SK-N-SH (cell line): ENCODE measurements at regions not wholly inside any gene's neighbourhood (a gene's known extent, or its start where the extent isn't known, plus 50 kb on each side); places are given as distances from the start of the nearest gene placed in this dataset.

Experiments used
- CTCF ChIA-PET: fragments of 300-600, 350-600 bp; formaldehyde crosslinking; extraction: SDS; loops from one replicate; lab custom pipeline; 2021; lab: Yijun Ruan, JAX
- POLR2A ChIA-PET: fragments of 350-600 bp; sonication (Branson Sonifier 250); formaldehyde crosslinking; extraction: SDS; loops from one replicate; lab custom pipeline; 2020; ENCODE audit warnings: antibody characterized with exemption, inconsistent platforms; lab: Yijun Ruan, JAX
- DNase-seq: peaks from one replicate; pipeline ENCODE4 v3.0.0; 2012
- H2AFZ ChIP-seq: fragments of 200-600 bp; sonication (generic); 2 replicates; pipeline ENCODE4 v1.8.1; 2016; ENCODE audit warnings: antibody characterized with exemption, mild to moderate bottlenecking, low read depth
- H3F3A ChIP-seq: fragments of 200-600 bp; sonication (generic); replicated peaks from 2 replicates; pipeline ENCODE3; 2016; ENCODE audit warnings: antibody characterized with exemption, mild to moderate bottlenecking; ENCODE audit not compliant: insufficient read depth
- H3K27ac ChIP-seq, 2 experiments: fragments of 200-500 bp in 1 of 2; fragments of 200-600 bp in 1 of 2; sonication (Bioruptor generic) in 1 of 2; sonication (generic), shearing (Covaris generic) in 1 of 2; 2 replicates each; pipeline versions ENCODE4 v1.5.1 to v1.6.1; 2014 to 2016; ENCODE audit warnings: low read depth in 2 of 2, inconsistent platforms in 1 of 2, low read length in 1 of 2, mild to moderate bottlenecking in 1 of 2, mixed read lengths in 1 of 2
- H3K27me3 ChIP-seq: fragments of 200-600 bp; sonication (generic), shearing (Covaris generic); 2 replicates; pipeline ENCODE4 v1.6.1; 2016; ENCODE audit warnings: mixed run types; ENCODE audit not compliant: insufficient read depth
- H3K36me3 ChIP-seq, 2 experiments: fragments of 200-500 bp in 1 of 2; fragments of 200-600 bp in 1 of 2; sonication (Bioruptor generic) in 1 of 2; sonication (generic) in 1 of 2; replicated peaks in 1 of 2; 2 replicates each; pipeline versions ENCODE3 to v1.5.1; 2014 to 2016; ENCODE audit warnings: low read length in 1 of 2, mild to moderate bottlenecking in 1 of 2; ENCODE audit not compliant: insufficient read depth in 2 of 2, control insufficient read depth in 1 of 2
- H3K4me1 ChIP-seq, 2 experiments: fragments of 200-500 bp in 1 of 2; fragments of 200-600 bp in 1 of 2; sonication (Bioruptor generic) in 1 of 2; sonication (generic), shearing (Covaris generic) in 1 of 2; 2 replicates each; pipeline versions ENCODE4 v1.5.1 to v1.6.1; 2014 to 2016; ENCODE audit warnings: low read depth in 1 of 2, low read length in 1 of 2, mixed run types in 1 of 2; ENCODE audit not compliant: insufficient read depth in 2 of 2, control insufficient read depth in 1 of 2
- H3K4me2 ChIP-seq: fragments of 200-600 bp; sonication (generic), shearing (Covaris generic); 2 replicates; pipeline ENCODE4 v1.6.1; 2017; ENCODE audit warnings: mixed run types
- H3K4me3 ChIP-seq, 2 experiments: fragments of 200-500 bp in 1 of 2; fragments of 200-600 bp in 1 of 2; sonication (Bioruptor generic) in 1 of 2; sonication (generic), shearing (Covaris generic) in 1 of 2; 2 replicates each; pipeline versions ENCODE4 v1.5.1 to v1.8.1; 2014 to 2016; ENCODE audit warnings: low read depth in 2 of 2, inconsistent platforms in 1 of 2, low read length in 1 of 2, mild to moderate bottlenecking in 1 of 2, mixed read lengths in 1 of 2, moderate library complexity in 1 of 2
- H3K79me2 ChIP-seq: fragments of 200-600 bp; sonication (generic); 2 replicates; pipeline ENCODE4 v1.8.1; 2017; ENCODE audit warnings: mild to moderate bottlenecking; ENCODE audit not compliant: insufficient read depth
- H3K9ac ChIP-seq: fragments of 200-600 bp; sonication (generic); 2 replicates; pipeline ENCODE4 v1.6.1; 2017; ENCODE audit warnings: mixed run types
- H3K9me2 ChIP-seq: fragments of 200-600 bp; sonication (generic); 2 replicates; pipeline ENCODE4 v1.6.1; 2017; ENCODE audit warnings: mixed run types
- H3K9me3 ChIP-seq: fragments of 200-600 bp; sonication (generic); 2 replicates; pipeline ENCODE4 v1.6.1; 2017; ENCODE audit warnings: mixed run types, mild to moderate bottlenecking, moderate library complexity
- H4K20me1 ChIP-seq: fragments of 200-600 bp; sonication (generic); 2 replicates; pipeline ENCODE4 v1.6.1; 2017; ENCODE audit warnings: mild to moderate bottlenecking, mixed run types; ENCODE audit not compliant: insufficient read depth
- FOSL2 ChIP-seq: IDR thresholded peaks from 2 replicates; pipeline ENCODE4 v1.4.0; 2012; ENCODE audit warnings: low read depth, mild to moderate bottlenecking, moderate library complexity, borderline replicate concordance
- IRF3 ChIP-seq: fragments of 150-350 bp; IDR thresholded peaks from 2 replicates; pipeline ENCODE4 v1.6.1; 2016; ENCODE audit warnings: mild to moderate bottlenecking, low read depth, low read length
- MAX ChIP-seq: IDR thresholded peaks from 2 replicates; pipeline ENCODE4 v1.4.0; 2012; ENCODE audit warnings: low read depth
- MXI1 ChIP-seq: IDR thresholded peaks from 2 replicates; pipeline ENCODE4 v1.6.1; 2012; ENCODE audit warnings: mild to moderate bottlenecking, low read depth, low read length, improper control_type of control experiment
- PBX3 ChIP-seq: IDR thresholded peaks from 2 replicates; pipeline ENCODE4; 2012
- REST ChIP-seq: IDR thresholded peaks from 2 replicates; pipeline ENCODE4 v1.6.1; 2012; ENCODE audit warnings: mild to moderate bottlenecking, low read depth, low read length, moderate library complexity
- RFX5 ChIP-seq: IDR thresholded peaks from 2 replicates; pipeline ENCODE4 v1.6.1; 2012; ENCODE audit warnings: mild to moderate bottlenecking, improper control_type of control experiment, low read length
- RXRA ChIP-seq: IDR thresholded peaks from 2 replicates; pipeline ENCODE4 v1.4.0; 2012; ENCODE audit warnings: low read depth, mild to moderate bottlenecking, borderline replicate concordance
- SMC3 ChIP-seq: IDR thresholded peaks from 2 replicates; pipeline ENCODE4 v1.6.1; 2012; ENCODE audit warnings: low read depth, low read length, improper control_type of control experiment
- USF1 ChIP-seq: IDR thresholded peaks from 2 replicates; pipeline ENCODE4 v1.4.0; 2012; ENCODE audit warnings: low read depth, borderline replicate concordance
- YY1 ChIP-seq: IDR thresholded peaks from 2 replicates; pipeline ENCODE4 v1.4.0; 2012; ENCODE audit warnings: low read depth, mild to moderate bottlenecking
- WGBS: methylation state at CpG from one replicate; pipeline ENCODE4 v1.1.6; 2017; ENCODE audit warnings: low lambda C conversion rate; 5-methylcytosine and 5-hydroxymethylcytosine counted together

- no peak for TF ChIP-seq REST
- no peak for TF ChIP-seq YY1
- TF ChIP-seq USF1: no peak
- TF ChIP-seq RXRA: no peak
Measured at GRCh38 chr7:155388561-155388960, 69.4 kb upstream of the EN2 start (continued).

- ChIA-PET CTCF (interaction anchor here (1.1 to 4.0 kb wide), 2 partner anchors 12 to 46 kb away, joined by 3 to 23 read pairs; no protein-coding TSS in a partner anchor), POLR2A (no interaction called here)
- no peak for TF ChIP-seq PBX3
- no peak for TF ChIP-seq MXI1
- TF ChIP-seq RFX5: no peak
- no peak for TF ChIP-seq MAX
- TF ChIP-seq SMC3: no peak
- TF ChIP-seq FOSL2: no peak
- no peak for TF ChIP-seq IRF3
- Histone ChIP-seq H3K36me3 (no peaks in the 10 kb centered on the region), H3K79me2 (no peaks in the 10 kb centered on the region), H3K27me3 (peaks cover 97% of the 10 kb centered on the region), H3K9me3 (no peaks in the 10 kb centered on the region), H3K9ac (no peak overlapping the region), H3K27ac (no peak overlapping the region), H4K20me1 (no peaks in the 10 kb centered on the region), H3F3A (no peaks in the 10 kb centered on the region), H3K9me2 (no peaks in the 10 kb centered on the region), H3K4me1 (peaks cover 0 to 7% of the 10 kb centered on the region in 2 experiments; a peak in 1 of 4 replicates), H3K4me2 (no peak overlapping the region), H2AFZ (no peak overlapping the region), H3K4me3 (no peak overlapping the region)
- 28% methylated on average over 8 of the region's 8 CpGs for WGBS
- DNase-seq: no peak
Measured at GRCh38 chr7:155391414-155391813, 66.5 kb upstream of the EN2 start.
